RWPE1 (cell line): ENCODE measurements at regions not wholly inside any gene's neighbourhood (a gene's known extent, or its start where the extent isn't known, plus 50 kb on each side); places are given as distances from the start of the nearest gene placed in this dataset.

ENCODE experiments used
- CTCF ChIA-PET: fragments of 350-600 bp; sonication (Branson Sonifier 250); formaldehyde crosslinking; extraction: SDS; loops from one replicate; lab custom pipeline; 2021; lab: Yijun Ruan, JAX
- POLR2A ChIA-PET: fragments of 400-600 bp; formaldehyde crosslinking; extraction: SDS; loops from one replicate; lab custom pipeline; 2020; ENCODE audit warnings: antibody characterized with exemption; ENCODE audit not compliant: low non-redundant PET; lab: Yijun Ruan, JAX
- DNase-seq: peaks from one replicate; pipeline ENCODE4 v3.0.0; 2012; ENCODE audit warnings: low spot score
- H3K27ac ChIP-seq: fragments of 450-650 bp; 2 replicates; pipeline ENCODE4 v1.5.1; 2017
- TF ChIP-seq, protein P1 (sequence below): fragments of 450-650 bp; conservative IDR thresholded peaks from 2 replicates; pipeline ENCODE4 v1.5.1; 2017; ENCODE audit warnings: low read depth, mild to moderate bottlenecking

DNA sequence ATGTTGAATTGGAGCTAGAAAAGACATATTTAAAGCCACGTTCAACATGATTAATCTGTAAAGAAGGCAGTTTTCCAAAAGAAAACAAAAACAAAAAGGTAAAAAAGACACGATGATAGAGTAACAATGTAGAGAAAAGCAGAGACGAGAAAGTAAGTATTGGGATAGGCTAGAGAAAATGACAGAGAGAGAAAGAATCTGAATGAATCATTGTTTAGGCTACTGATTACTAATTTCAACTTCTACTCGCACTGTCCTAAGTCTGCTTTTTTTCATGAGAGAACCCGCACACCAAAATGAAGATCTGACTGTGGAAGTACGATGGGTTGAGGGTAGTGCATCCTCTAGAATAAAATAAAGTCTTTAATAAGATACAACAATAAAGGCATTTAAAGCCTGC, 1599.2 kb upstream of the TMEFF2 start:
- ChIA-PET POLR2A (no interaction called here), CTCF (no interaction called here)
- no peak overlapping the region for H3K27ac ChIP-seq
- TF ChIP-seq, protein P1, sequence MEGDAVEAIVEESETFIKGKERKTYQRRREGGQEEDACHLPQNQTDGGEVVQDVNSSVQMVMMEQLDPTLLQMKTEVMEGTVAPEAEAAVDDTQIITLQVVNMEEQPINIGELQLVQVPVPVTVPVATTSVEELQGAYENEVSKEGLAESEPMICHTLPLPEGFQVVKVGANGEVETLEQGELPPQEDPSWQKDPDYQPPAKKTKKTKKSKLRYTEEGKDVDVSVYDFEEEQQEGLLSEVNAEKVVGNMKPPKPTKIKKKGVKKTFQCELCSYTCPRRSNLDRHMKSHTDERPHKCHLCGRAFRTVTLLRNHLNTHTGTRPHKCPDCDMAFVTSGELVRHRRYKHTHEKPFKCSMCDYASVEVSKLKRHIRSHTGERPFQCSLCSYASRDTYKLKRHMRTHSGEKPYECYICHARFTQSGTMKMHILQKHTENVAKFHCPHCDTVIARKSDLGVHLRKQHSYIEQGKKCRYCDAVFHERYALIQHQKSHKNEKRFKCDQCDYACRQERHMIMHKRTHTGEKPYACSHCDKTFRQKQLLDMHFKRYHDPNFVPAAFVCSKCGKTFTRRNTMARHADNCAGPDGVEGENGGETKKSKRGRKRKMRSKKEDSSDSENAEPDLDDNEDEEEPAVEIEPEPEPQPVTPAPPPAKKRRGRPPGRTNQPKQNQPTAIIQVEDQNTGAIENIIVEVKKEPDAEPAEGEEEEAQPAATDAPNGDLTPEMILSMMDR = no peak
- DNase-seq = peak; percentile 3

DNA sequence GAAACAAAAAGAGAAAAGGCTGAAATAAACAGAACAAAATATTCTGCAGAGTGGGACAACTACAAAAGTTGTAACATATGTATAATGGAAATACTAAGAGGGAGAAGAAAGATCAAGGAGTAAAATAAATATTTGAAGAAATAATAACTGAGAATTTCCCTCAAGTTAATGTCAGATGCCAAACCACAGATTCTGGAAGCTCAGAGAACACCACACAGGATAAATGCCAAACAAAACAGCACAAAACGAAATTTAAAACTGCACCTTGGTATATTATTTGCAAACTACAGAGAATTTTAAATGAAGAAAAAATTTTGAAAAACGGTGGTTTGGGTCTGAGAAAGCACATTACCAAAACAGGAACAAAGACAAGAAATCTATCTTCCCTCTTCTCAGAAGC, 1588.9 kb upstream of the TMEFF2 start:
- DNase-seq = no peak
- TF ChIP-seq, protein P1 = no peak
- POLR2A ChIA-PET = no interaction called here
- H3K27ac ChIP-seq = no peak overlapping the region
- CTCF ChIA-PET = no interaction called here

DNA sequence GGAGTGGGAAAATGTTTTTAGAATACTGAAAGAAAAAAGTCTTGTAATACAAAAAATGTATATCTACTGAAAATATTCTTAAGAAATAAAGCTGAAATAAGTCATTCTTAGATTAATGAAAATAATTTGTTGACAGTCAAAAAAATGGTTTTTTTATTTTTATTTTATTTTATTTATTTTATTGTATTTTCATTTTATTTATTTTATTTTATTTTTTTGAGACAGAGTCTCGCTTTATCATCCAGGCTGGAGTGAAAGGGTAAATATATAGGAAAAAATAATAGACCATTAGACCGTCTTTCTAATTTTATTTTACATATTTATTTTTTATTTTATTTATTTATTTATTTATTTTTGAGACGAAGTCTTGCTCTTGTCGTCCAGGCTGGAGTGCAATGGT, 1583.6 kb upstream of the TMEFF2 start:
- no peak overlapping the region for H3K27ac ChIP-seq
- DNase-seq = no peak
- TF ChIP-seq, protein P1 = no peak
- ChIA-PET CTCF (no interaction called here), POLR2A (no interaction called here)

DNA sequence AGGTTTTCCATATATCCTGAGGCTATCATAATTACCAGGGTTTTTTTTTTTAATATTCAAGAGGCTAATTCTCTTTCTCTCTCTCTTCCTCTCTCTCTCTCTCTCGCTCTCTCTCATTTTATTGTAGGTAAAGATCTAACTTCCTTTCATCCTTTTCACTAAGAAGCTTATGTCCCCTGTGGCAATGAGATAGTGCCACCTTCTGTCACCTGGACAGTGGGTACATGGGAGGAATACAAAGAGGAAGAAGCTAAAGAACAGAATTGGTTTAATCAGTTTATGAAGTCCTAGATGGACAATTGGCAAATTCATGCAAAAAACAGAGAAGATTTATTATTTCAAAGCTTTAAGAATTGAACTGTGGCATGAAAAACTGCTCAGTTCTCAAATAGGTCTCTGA, 1582.3 kb upstream of the TMEFF2 start:
- ChIA-PET POLR2A (no interaction called here), CTCF (no interaction called here)
- DNase-seq = no peak
- H3K27ac ChIP-seq = no peak overlapping the region
- TF ChIP-seq, protein P1 = no peak

DNA sequence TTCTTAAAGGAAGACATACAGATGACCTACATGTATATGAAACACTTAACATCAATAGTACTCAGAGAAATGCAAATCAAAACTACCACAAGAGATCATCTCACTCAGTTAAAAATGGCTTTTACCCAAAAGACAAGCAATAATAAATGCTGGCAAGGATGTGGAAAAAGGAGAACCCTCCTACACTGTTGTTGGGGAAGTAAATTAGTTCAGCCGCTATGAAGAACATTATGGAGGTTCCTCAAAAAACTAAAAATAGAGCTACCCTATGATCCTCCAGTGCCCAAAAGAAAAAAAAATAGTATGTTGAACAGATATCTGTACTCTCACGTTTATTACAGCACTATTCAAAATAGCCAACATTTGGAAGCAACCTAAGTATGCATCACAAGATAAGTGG, 1579.4 kb upstream of the TMEFF2 start:
- CTCF ChIA-PET = interaction anchor here (0.7 kb wide), 1 partner anchor 341 kb away, joined by 3 read pairs; no protein-coding TSS in a partner anchor
- POLR2A ChIA-PET = no interaction called here

DNA sequence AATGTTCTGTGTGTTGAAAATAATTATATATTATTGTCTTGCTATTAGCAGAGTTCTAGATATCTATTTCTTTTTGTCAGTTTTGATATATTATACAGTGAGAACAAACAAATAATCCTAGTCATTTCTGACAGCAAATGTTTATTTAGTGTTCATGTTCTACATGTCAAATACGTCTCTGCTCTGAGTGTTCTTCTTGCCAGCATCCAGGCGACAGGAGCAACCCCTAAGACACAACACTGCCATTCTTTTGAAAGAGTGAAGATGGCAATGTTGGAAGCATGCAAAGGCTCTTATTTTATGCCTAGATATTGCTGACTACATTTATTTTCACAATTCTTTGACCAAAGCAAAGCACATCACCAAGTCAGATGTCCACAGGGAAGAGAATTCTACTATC, 1556.6 kb upstream of the TMEFF2 start:
- CTCF ChIA-PET = no interaction called here

More for the DNA sequence above, 1579.4 kb upstream of the TMEFF2 start:
- no peak overlapping the region for H3K27ac ChIP-seq
- DNase-seq = no peak
- TF ChIP-seq, protein P1 = no peak

More for the DNA sequence above, 1556.6 kb upstream of the TMEFF2 start:
- no peak overlapping the region for H3K27ac ChIP-seq
- no peak for DNase-seq
- TF ChIP-seq, protein P1 = no peak
- POLR2A ChIA-PET = no interaction called here
